Right lobe of liver (tissue), 4 donors: ENCODE measurements at regions not wholly inside any gene's neighbourhood (a gene's known extent, or its start where the extent isn't known, plus 50 kb on each side); places are given as distances from the start of the nearest gene placed in this dataset.

Source experiments
- POLR2A ChIP-seq: fragments of 450-650 bp; IDR thresholded peaks from one replicate; pipeline ENCODE4 v1.6.1; 2017; ENCODE audit warnings: antibody characterized with exemption, mild to moderate bottlenecking
- TF ChIP-seq, protein P1 (sequence below), 4 donors: fragments of 200-600 bp in 3 of 4; fragments of 450-650 bp in 1 of 4; IDR thresholded peaks; one replicate each; pipeline versions ENCODE4 v1.5.1 to v1.8.0; 2016 to 2022; ENCODE audit warnings: antibody characterized with exemption in 4 of 4, mild to moderate bottlenecking in 2 of 4
- donor health status: DM: no; HTN: no; CAD: no.
- donor health status: DM: no; HTN: no; CAD: no.
- donor health status: DM: no; HTN: yes; CAD: no.

GRCh38 chr3:22632536-22632935 lies 570.6 kb upstream of the UBE2E2 start:
- TF ChIP-seq, protein P1, sequence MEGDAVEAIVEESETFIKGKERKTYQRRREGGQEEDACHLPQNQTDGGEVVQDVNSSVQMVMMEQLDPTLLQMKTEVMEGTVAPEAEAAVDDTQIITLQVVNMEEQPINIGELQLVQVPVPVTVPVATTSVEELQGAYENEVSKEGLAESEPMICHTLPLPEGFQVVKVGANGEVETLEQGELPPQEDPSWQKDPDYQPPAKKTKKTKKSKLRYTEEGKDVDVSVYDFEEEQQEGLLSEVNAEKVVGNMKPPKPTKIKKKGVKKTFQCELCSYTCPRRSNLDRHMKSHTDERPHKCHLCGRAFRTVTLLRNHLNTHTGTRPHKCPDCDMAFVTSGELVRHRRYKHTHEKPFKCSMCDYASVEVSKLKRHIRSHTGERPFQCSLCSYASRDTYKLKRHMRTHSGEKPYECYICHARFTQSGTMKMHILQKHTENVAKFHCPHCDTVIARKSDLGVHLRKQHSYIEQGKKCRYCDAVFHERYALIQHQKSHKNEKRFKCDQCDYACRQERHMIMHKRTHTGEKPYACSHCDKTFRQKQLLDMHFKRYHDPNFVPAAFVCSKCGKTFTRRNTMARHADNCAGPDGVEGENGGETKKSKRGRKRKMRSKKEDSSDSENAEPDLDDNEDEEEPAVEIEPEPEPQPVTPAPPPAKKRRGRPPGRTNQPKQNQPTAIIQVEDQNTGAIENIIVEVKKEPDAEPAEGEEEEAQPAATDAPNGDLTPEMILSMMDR (IDR thresholded peaks at IDR 0.05) = no peak
- TF ChIP-seq POLR2A = no peak
